ENCODE measurements at regions not wholly inside any gene's neighbourhood (a gene's known extent, or its start where the extent isn't known, plus 50 kb on each side); places are given as distances from the start of the nearest gene placed in this dataset.

- Mint-ChIP-seq H3K27me3 (ENCODE audit: unreplicated experiment) (peaks cover 22% of the 10 kb centered on the region), H3K36me3 (ENCODE audit: insufficient read depth, unreplicated experiment) (no peaks in the 10 kb centered on the region), H3K9me3 (ENCODE audit: low read depth, unreplicated experiment) (no peaks in the 10 kb centered on the region), H3K27ac (ENCODE audit: unreplicated experiment) (no peak overlapping the region), H3K4me3 (ENCODE audit: low read depth, unreplicated experiment) (no peak overlapping the region), H3K4me1 (ENCODE audit: low read depth, unreplicated experiment) (no peaks in the 10 kb centered on the region)
- TF ChIP-seq CTCF (IDR thresholded peaks at IDR 0.05; ENCODE audit: unreplicated experiment), result no peak
- BruUV-seq (replicated peaks), result no TSS peak
- intact Hi-C loops (cut with micrococcal nuclease; ENCODE audit: unreplicated experiment), result no loop called here
- DNase-seq, result no peak
- CTCF ChIA-PET, result no interaction called here
Observed at GRCh38 chr4:10296730-10297129, 160.5 kb downstream of the ZNF518B start.

DNA sequence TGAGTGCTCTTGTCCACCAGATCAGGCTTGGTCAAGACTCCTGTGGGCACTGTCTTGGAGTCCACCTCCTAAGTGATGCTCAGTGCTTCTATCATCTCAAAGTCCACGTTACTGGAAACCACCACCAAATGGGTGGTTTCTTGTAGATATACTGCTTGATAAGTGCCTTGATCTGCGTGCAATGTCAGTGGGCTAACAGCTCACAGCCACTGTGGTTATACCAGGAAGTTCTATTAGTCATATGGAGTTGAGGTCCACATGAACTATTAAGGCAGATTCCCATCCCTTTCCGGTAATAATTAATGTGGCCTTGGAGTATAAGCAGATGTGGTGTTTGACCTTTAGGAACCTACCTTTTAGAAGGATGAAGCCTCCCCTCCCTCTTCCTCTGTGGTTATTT lies 161.9 kb downstream of the ZNF518B start:
- BruUV-seq (replicated peaks), result no TSS peak
- H3K4me1 Mint-ChIP-seq (ENCODE audit: low read depth, unreplicated experiment), result no peaks in the 10 kb centered on the region
- CTCF ChIA-PET, result no interaction called here
- intact Hi-C loops (cut with micrococcal nuclease; ENCODE audit: unreplicated experiment), result no loop called here
- no peak for DNase-seq
- H3K4me3 Mint-ChIP-seq (ENCODE audit: low read depth, unreplicated experiment), result no peak overlapping the region
- no peak for TF ChIP-seq CTCF (IDR thresholded peaks at IDR 0.05; ENCODE audit: unreplicated experiment)
- no peak overlapping the region for H3K27ac Mint-ChIP-seq (ENCODE audit: unreplicated experiment)
- H3K27me3 Mint-ChIP-seq (ENCODE audit: unreplicated experiment), result peaks cover 21% of the 10 kb centered on the region
- H3K9me3 Mint-ChIP-seq (ENCODE audit: low read depth, unreplicated experiment), result no peaks in the 10 kb centered on the region
- H3K36me3 Mint-ChIP-seq (ENCODE audit: insufficient read depth, unreplicated experiment), result no peaks in the 10 kb centered on the region

- CTCF ChIA-PET, result no interaction called here
- TF ChIP-seq CTCF (IDR thresholded peaks at IDR 0.05; ENCODE audit: unreplicated experiment), result no peak
- Mint-ChIP-seq H3K27ac (ENCODE audit: unreplicated experiment) (no peak overlapping the region), H3K4me3 (ENCODE audit: low read depth, unreplicated experiment) (no peak overlapping the region), H3K36me3 (ENCODE audit: insufficient read depth, unreplicated experiment) (no peaks in the 10 kb centered on the region), H3K9me3 (ENCODE audit: low read depth, unreplicated experiment) (no peaks in the 10 kb centered on the region), H3K27me3 (ENCODE audit: unreplicated experiment) (peaks cover 21% of the 10 kb centered on the region), H3K4me1 (ENCODE audit: low read depth, unreplicated experiment) (no peaks in the 10 kb centered on the region)
- intact Hi-C loops (cut with micrococcal nuclease; ENCODE audit: unreplicated experiment), result no loop called here
- no TSS peak for BruUV-seq (replicated peaks)
- DNase-seq, result no peak
Observed at GRCh38 chr4:10289538-10289906, 167.7 kb downstream of the ZNF518B start.

DNA sequence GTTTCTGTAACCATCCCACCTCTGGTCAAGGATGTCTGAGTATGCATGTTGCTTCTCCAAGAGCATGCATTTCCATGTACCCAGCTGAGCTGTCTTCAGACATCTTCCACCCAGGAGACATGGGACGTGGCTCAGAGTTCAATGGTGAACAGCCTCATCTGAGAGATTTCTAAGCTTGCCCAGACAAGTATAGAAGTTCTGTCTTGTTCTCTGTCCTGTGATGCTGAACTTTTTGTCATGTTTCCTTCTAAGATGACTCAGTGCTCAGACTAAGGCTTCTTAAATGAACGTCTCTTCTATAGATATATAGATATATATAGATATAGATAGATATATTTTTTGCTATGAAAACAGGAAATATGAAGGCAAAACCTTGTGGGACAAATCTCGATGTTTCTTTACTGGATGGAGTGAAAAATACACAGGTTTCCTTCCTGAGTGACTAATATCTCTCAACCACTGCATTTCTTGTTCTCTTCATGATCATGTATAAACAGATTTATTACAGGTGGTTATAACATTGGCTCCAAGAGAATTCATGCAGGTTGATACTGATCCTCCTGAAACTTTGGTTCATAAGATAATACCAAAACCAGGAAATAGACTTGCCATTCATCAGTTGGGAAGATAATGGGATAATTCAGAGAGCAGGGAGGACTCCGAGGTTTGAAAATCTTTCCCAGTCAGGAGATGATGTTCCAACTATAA lies 168.2 kb downstream of the ZNF518B start:
- no TSS peak for BruUV-seq (replicated peaks)
- no peak for DNase-seq
- CTCF ChIA-PET, result no interaction called here
- H3K27ac Mint-ChIP-seq (ENCODE audit: unreplicated experiment), result no peak overlapping the region
- intact Hi-C loops (cut with micrococcal nuclease; ENCODE audit: unreplicated experiment), result no loop called here
- no peak overlapping the region for H3K4me3 Mint-ChIP-seq (ENCODE audit: low read depth, unreplicated experiment)
- TF ChIP-seq CTCF (IDR thresholded peaks at IDR 0.05; ENCODE audit: unreplicated experiment), result no peak
- no peaks in the 10 kb centered on the region for H3K4me1 Mint-ChIP-seq (ENCODE audit: low read depth, unreplicated experiment)
- no peaks in the 10 kb centered on the region for H3K36me3 Mint-ChIP-seq (ENCODE audit: insufficient read depth, unreplicated experiment)
- H3K27me3 Mint-ChIP-seq (ENCODE audit: unreplicated experiment), result peaks cover 17% of the 10 kb centered on the region
- no peaks in the 10 kb centered on the region for H3K9me3 Mint-ChIP-seq (ENCODE audit: low read depth, unreplicated experiment)
